Right forelimb (tissue), 1 donor: ENCODE measurements at regions not wholly inside any gene's neighbourhood (a gene's known extent, or its start where the extent isn't known, plus 50 kb on each side); places are given as distances from the start of the nearest gene placed in this dataset.
"Not testable (repeated sequence)": the region's sequence is repeated elsewhere in the genome, so short reads cannot be mapped to it uniquely, and the experiment has no call there.

Source experiments
- DNase-seq: peaks from one replicate; pipeline ENCODE4 v3.0.0-alpha.2; 2018

DNA sequence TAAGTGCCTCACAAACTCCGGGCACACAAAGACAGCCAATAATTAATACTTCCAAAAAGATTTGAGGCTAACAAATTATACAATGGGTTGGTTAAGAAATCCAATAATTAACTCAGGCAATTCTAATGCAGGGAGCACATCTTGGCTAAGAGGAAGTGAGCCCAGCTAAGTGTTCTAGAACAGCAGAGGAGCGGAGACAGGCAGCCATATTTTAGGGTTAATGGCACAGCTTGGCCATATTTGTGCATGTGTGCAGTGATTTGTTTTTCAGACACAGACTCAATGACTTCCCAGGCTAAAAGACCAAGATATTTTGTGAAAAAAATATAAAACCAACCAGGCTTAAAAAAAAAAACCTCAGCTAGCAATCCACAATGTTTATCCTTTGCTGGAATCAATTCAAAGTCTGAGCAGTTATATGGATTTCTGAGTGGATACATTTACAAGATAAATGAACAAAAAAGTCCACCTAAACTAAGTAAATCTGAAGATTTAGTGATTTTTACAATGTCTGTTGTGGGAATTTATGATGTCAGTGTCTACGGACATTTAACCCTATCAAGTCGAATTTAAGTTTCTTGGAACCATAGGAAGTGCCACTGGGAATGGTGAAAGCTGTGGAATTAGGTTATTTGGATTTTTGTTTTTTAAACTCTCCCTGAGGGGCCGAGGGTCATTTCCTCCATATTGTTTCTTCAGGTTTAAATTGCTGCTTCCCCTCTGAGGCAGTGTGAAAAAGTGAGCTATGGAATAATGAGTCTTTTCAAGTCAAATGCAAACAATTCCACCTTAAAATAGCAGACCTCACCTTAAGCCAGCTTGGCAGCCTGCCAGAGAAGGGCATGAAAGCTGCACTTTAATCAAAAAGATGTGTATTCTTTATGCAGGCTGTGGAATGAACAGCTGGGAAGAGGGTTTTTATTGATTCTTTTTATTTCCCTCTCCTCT lies 413.7 kb upstream of the TBL1XR1 start:
- peak; percentile 61 for DNase-seq

DNA sequence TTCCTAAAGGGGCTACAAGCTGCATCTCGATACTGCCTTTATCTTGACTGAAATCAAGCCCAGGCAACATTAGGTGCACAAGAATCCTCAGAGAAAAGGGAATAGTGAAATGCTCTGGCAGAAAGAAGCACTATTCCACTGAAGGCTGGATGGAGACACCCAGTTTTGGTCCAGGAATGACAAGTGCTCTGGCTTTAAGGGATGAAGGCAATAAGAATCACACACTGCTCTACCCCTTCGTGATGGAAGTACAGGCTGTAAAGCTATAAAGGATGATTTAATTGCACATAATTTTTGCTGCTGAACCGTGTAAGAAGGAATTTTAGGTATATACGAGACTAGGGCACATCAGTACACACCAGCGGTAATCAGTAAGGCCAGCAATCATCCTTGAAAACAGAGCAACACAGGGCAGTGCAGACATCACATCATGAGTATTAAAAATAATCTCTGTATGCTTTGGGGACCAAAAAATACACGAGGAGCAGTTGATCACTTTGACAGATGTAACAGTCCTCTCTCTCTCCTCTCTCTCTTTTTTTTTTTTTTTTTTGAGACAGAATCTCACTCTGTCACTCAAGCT lies 414.6 kb upstream of the TBL1XR1 start:
- no peak for DNase-seq

DNA sequence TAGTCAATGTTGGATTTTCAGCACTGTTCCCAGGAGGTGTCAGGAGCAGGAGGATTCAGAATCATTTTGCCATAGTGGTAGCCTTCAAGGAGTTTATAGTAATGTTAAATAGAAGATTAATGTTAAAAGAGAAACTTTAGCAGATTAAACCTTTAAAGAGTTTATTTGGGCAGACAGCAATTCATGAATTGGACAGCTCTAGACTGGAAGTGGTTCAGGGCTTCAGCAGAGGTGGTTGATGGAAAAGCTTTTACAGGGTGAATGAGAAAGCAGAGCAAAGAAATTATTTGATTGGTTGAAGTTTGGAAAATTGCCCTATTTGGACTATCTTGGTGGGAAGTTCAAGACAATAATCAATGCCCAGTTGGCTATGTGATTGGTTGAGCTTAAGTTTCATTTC lies 416.6 kb upstream of the TBL1XR1 start:
- no peak for DNase-seq

DNA sequence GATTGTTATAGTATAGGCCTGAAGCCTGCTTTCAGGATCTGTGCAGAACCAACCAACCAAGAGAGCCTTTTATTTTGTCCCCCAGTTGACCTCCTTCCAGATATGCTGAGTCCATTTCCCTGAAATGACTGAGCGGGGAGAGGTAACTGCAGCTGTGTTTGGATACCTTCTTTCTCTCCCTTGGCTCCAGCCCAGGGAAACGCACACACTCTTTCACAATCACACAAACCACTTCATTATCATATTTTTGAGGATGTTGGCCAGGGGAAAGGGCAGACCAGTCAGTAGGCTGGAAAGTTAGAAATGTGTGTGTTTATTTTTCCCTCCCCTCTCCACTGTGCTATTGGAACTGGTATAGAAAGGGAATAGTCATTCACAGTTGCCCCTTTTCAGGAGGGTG lies 417.7 kb upstream of the TBL1XR1 start:
- DNase-seq: peak; percentile 69

DNA sequence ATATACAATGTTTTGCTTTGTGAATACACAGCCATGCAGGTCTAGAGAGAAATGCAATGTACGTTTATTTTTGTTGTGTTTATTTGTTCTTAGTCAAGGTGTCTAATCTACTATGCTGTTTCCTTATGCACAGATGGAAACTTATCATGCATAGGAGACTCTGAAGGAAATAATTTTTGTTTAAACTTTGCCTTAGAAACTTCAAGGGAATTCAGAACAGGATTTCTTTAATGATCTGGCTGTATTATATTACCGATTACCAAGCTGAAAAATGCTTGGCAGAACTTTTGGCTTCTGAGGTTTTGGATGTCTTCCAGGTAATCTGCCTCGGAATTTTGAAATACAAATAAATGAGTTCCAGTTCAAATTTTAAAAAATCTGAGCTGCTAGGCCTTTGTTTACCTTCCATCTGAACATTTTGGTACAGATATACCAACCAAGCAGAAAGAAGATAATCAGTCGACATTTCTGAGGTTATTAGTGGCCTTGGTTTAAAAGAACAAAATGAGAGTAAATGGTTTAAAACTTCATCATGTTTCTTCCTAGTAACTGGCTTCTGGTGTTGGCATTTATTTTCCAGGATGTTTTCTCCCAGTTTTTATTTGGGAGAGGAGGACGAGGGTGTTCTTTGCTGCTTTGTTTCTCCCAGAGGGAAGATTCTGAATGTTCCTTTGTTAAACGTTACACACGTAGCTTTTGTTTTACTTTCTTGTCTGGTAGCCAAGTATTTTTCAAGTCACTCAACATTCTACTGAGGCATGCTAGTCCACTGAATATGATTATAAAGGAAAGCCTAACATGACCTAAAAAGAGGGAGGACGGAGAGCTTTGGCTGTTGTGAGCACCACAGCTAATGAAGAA lies 421.8 kb upstream of the TBL1XR1 start:
- DNase-seq: no peak

DNA sequence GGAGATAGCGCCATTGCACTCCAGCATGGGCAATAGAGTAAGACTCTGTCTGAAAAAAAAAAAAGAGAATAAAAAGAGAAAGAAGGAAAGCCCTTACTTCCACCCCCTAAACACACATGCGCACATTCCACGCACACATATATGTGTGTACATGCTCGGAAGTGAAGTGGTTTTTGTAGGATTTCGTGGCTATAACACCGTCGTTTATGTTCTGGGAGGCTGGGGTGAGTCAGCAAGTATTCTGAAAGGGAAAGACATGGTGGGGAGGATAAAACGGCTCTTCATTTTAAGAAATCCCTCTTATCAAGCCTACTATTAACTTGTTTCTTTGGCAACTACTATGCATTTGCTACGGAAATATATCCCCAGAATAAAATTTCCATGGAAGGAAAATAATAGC lies 422.8 kb upstream of the TBL1XR1 start:
- no peak for DNase-seq

DNA sequence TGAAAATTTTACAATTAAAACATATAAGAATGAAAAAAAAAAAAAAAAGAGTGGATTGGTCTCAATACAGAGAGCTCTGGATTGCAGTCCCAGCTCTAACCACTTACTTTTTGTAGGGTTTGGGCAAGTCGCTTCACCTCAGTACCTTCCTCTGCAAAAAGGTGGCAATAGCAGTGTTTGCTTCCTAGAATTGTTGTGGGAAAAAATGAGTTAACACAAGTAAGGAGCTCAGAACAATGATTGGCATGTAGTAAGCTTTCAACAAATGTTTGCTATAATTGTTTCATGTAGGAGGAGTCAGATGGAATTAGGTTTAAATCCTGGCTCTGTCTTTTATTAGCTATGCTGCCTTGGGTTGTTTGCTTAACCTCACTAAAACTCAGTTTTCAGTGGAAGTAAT lies 425.2 kb upstream of the TBL1XR1 start:
- DNase-seq: no peak

DNA sequence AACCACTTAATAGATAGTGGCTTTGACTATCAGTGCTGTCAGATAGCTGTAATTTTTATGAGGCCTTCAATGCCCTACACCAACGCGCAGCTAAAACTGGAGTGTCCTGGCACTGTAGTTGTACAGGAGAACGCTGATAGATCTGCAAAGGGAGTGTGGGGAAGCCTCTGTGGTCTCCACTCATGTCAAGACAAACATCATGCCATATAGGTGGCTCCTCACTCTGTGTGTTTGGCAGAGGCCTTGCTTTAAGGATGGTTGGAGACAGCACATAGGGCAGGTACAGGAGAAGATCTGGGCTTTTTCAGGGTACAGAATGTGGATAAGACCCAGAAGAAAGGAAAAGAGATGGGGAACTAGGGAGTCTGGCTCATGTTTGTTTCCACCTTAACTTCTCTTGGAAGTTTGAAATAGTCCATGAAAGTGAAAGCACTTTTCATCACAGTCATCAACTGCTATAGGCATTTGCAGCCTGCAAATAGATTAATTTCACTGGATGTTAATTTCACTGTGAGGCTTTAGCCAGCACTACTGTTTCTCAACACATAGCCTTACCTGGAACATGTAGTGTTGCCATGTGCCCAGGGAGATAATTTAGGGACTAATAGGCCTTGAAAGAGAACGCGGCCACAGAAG lies 425.8 kb upstream of the TBL1XR1 start:
- no peak for DNase-seq

DNA sequence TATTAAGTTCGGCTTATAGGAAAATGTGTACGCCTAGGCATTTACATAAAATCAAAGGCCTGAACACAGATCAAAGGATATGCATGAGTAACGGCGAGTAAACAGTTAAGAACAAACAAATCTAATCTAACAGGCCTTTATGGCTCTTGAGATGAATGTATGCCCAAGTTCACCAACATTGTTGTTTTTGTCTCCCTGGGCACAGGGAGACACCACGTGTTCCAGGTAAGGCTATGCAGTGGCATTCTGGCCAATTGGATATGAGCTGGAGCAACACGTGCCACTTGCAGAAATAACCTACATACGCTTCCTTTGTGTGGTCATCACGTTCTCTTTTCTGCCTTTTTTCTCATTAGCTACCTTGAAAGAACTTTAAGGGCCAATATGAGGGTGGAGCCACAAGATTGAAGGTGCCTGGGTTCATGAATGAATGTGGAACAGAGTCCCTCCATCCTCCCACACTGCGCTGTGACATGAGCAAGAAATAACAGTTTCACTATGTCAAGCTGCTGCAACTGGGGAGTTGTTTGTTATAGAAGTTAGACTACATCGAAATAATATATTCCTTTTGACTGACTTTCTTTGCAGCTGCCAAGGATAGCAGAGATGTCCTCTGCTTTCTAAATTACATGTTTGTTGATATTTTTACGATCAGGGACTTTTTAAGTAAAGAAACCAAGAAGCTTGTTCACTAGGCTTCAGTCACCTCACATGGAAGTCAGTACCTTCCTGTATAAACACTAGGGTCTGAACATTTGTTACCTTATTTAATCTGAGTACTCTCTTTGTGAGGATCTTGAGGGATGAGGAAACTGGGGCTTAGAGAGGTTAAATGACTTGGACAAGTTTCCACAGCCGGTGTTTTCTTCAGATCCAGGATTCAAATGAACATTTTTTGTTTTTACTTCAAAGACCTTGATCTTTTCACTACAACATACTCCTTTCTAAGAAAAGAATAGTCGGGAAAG lies 427.5 kb upstream of the TBL1XR1 start:
- no peak for DNase-seq

DNA sequence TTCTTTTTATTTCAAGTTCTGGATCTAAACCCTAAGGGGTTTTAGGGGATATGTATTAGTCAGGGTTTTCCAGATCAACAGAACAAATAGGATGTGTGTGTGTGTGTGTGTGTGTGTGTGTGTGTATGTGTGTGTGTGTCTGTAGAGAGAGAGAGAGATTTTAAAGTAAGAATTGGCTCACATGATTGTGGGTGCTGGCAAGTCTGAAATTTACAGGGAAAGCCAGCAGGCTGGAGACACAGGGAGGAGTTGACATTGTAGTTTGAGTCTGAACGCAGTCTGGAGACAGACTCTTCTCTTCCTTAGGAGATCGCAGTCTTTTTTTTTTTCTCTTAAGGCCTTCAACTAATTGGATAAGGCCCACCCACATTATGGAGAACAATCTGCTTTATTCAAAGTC lies 428.8 kb upstream of the TBL1XR1 start:
- no peak for DNase-seq

DNA sequence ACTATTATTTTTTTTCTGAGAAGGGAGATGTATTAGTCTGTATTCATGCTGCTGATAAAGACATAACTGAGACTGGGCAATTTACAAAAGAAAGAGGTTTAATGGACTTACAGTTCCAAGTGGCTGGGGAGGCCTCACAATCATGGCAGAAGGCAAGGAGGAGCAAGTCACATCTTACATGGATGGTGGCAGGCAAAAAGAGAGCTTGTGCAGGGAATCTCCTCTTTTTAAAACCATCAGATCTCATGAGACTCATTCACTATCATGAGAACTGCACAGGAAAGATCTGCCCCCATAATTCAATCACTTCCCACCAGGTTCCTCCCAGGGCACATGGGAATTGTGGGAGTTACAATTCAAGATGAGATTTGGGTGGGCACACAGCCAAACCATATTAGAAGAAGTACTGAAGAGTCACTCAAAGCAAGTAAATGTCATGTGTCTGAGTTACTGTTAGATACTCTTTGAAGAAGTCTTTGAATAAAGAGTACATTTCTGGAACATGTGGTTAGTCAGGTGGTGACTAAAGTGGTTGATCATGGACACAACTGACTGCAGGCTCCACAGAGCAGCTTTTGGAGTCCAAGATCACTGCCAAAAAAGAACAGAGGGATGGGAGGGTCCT lies 430.9 kb upstream of the TBL1XR1 start:
- DNase-seq: not testable (repeated sequence)

DNA sequence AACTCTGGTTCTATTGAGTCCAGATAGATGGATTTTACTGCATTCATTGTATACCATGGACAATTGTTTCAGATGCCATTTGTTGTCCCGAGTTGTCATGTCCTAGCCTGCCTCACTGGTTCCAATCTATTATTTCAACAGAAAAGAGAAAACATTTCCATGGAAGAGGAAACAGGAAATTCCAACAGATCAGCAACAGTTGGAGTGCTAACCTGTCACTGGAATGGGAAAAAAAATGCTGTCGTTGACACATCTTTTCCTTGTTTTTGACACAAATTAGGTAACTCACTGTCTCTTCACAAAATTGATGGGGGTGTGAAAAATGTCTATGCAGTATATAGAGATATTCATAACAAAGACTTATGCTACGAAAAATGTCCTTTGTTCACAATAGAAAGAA lies 432.0 kb upstream of the TBL1XR1 start:
- DNase-seq: no peak

DNA sequence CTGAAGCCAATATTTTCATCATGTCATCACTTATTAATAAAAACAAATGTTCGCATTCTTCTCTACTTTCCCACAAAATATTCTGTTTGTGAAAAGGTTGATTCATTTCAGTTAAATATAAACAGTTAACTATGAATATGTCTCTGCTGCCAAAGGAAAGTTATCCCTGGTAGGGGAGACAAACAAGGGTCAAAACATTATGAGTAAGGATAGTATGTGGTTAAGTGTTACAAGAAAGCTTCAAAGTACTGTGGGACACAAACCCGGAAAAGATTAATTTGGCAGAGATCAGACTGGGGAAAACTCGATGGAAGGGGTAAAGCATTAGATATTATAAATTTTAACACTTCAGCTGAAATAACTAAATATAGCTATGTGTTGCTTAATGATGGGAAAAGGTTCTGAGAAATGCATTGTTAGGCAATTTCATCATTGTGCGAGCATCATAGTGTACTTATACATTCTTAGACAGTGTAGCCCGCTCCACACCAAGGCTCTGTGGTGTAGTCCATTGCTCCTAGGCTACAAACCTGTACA lies 436.5 kb upstream of the TBL1XR1 start:
- no peak for DNase-seq

DNA sequence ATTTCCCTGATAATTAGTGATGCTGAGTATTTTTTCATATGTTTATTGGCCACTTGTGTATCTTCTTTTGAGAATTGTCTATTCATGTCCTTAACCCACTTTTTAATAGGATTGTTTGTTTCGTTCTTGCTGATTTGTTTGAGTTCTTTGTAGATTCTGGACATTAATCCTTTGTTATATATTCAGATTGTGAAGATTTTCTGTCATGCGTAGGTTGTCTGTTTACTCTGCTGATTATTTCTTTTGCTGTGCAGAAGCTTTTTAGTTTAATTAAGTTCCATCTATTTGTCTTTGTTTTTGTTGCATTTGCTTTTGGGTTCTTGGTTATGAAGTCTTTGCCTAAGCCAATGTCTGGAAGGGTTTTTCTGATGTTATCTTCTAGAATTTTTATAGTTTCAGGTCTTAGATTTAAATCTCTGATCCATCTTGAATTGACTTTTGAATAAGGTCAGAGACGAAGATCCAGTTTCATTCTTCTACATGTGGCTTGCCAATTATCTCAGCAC lies 438.4 kb upstream of the TBL1XR1 start:
- DNase-seq: not testable (repeated sequence)

DNA sequence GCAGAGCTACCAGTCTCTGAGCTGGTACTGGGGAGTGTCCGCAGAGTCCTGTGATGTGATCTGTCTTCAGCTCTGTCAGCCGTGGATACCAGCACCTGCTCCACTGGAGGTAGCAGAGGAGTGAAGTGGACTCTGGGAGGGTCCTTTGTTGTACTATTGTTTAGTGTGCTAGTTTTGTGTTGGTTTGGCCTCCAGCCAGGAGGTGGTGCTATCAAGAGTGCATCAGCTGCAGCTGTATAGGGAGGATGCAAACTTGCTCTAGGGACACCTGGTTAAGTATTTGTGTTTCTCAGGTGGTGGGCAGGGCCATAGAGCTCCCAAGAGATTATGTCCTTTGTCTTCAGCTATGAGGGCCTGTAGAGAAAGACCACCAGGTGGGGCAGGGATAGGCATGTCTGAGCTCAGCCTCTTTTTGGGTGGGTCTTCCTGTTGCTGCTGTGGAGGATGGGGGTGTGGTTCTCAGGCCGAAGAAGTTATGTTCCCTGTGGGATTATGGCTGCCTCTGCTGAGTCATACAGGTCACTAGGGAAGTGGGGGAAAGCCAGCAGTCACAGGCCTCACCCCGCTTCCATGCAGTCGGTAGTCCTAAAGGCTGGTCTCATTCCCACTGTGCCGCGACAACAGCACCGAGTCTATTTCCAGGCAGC lies 443.2 kb upstream of the TBL1XR1 start:
- no peak for DNase-seq

DNA sequence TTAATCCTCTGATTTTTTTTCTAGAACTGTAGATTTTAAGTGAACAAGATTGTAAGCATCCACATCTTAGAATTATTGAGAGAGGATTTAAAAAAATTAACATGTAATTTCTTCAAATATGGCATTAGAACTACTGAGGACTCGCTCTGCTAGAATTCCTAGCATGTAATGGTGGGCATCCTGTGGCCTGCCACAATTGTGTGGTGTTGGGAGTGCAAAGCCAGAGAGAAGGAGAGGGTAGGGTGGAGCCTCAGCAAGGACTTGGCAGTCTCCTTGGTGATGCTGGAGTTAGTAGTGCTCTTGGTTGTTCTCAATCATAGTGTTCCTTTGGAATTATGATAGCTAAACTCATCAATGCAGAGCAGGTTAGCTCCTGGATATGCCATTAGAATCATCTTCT lies 443.9 kb upstream of the TBL1XR1 start:
- DNase-seq: no peak

DNA sequence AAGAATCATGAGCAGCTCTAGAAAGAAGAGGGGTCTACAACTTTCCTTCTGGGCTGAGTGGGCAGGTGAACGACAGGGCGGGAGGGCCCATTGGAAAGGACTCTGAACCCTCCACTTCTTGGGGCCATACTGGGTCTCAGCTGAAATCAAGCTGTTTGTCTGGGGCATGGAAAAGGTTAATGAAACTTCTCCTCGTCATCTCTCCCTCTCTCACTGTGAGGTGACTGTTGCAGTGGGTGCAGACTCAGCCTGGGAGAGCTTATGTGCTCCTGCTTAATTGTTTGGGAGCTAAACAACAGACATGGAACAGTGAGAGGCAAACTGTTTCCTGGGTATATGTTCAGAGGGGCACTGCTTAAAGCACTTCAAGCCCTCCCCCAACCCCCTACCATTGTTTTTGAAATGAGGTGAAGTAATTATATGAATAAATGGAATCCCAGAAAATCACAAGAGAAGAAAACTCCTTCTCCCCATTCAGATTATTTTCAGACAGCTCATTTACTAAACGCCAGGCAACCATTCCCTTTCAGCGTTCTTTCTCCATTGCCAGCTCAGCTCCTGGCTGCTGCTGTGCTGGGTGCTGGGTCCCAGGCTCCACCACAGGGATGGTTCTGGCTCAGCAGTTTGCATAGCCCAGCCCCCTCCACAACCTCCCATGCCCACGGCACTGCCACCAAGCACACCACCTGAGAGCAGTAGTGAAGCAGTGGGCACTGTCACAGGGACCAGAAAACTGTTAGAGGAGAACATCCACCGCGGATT lies 444.9 kb upstream of the TBL1XR1 start:
- DNase-seq: no peak

DNA sequence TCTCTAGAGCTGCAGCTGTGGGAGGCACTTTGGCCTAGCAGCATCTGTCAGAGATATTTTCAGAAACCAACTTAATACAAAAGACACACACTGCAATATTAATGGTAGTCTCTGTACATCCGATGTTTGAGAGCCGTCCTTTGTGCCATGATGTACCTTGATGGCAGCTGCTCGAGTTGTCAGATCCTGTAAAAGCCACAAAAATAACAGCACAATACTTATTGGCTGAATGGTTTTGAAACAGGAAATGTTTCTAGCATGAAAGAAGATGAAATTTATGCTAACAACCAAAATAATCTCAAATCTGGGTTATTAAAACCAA lies 445.5 kb upstream of the TBL1XR1 start:
- no peak for DNase-seq

DNA sequence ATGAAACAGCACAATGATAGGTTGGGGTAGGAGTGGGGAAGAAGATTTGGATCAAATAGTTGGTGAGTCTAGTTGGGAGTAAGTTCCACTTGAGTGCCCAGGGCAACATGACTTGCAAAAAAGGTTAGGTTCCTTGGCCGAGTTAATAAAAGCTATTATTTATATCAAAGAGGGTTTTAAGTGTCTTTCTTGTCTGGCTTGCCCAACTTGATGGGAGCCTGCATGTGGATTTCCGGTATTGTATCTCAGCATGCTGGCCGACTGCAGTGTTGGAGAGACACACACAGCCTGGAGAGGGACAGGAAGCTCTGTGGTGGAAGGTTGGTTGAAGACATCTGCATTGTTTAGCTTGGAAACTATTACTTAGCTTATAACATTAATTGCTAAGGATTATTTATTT lies 449.5 kb upstream of the TBL1XR1 start:
- no peak for DNase-seq

DNA sequence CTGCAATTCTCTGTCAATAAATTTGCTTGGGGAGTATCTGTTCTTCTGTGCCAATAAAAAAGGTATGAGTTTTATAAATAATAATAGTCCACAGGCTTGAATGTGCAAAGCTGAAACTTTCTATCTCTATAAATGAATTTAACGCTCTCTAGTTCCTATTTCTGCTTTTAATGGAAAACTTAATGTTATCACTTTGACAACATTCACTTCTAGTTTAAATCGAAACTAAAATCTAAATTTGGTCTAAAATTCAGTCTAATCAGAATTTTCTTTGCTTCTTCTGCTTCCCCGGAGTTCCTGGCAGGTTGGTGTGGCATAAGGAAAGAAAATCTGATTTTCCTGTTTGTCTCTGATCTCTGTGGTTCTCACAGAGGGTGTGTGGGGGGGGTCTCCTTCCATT lies 450.1 kb upstream of the TBL1XR1 start:
- no peak for DNase-seq
